SK-N-SH treated with all-trans-retinoic acid at 6 μM for 48 hours (cell line): ENCODE measurements at regions not wholly inside any gene's neighbourhood (a gene's known extent, or its start where the extent isn't known, plus 50 kb on each side); places are given as distances from the start of the nearest gene placed in this dataset.

Experiments
- ARNTL ChIP-seq: fragments of 450-650 bp; formaldehyde crosslinking; IDR thresholded peaks from 2 replicates; pipeline ENCODE4 v1.5.0; 2020; ENCODE audit warnings: low read depth, mild to moderate bottlenecking, moderate library complexity, borderline replicate concordance
- CSDC2 ChIP-seq: fragments of 250-450 bp; sonication (Bioruptor Pico); IDR thresholded peaks from 2 replicates; pipeline ENCODE4 v1.5.0; 2020; ENCODE audit warnings: mild to moderate bottlenecking, moderate library complexity
- ISL1 ChIP-seq: fragments of 250-450 bp; sonication (Bioruptor Pico); IDR thresholded peaks from 2 replicates; pipeline ENCODE4 v2.1.2; 2022; ENCODE audit warnings: mild to moderate bottlenecking, moderate library complexity
- RARB ChIP-seq: fragments of 250-450 bp; sonication (Bioruptor Pico); IDR thresholded peaks from 2 replicates; pipeline ENCODE4 v1.8.0; 2021; ENCODE audit warnings: mild to moderate bottlenecking, moderate library complexity
- SNAI2 ChIP-seq: fragments of 250-450 bp; sonication (Bioruptor Pico); IDR thresholded peaks from 2 replicates; pipeline ENCODE4 v1.5.0; 2020; ENCODE audit warnings: mild to moderate bottlenecking, moderate library complexity
- TOX ChIP-seq: fragments of 250-450 bp; sonication (Bioruptor Pico); IDR thresholded peaks from 2 replicates; pipeline ENCODE4 v1.8.0; 2021; ENCODE audit warnings: mild to moderate bottlenecking, moderate library complexity, borderline replicate concordance
- ZFP30 ChIP-seq: fragments of 450-650 bp; formaldehyde crosslinking; IDR thresholded peaks from 2 replicates; pipeline ENCODE4 v1.5.0; 2022; ENCODE audit warnings: mild to moderate bottlenecking, moderate library complexity
- TF ChIP-seq, protein P1 (sequence below): fragments of 250-450 bp; sonication (Bioruptor Pico); IDR thresholded peaks from 2 replicates; pipeline ENCODE4 v1.8.0; 2021; ENCODE audit warnings: low read depth, mild to moderate bottlenecking, moderate library complexity, borderline replicate concordance

DNA sequence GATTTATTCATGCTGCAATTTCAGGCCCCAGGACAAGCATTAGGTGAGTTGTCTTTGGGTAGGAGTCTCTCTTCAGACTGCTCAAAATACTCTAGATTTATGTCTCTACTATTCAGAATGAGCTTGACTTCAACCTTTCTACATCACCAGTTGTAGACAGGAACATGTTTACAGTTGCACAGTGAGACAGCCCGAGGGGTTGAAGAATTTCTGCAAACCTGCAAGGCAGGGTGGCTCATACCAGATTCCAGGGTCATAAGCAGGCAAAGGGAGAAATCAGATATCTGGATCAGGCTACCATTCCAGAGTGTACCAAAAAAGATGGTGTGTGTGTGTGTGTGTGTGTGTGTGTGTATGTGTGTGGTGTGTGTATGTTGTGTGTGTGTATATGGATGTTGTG is 112.4 kb downstream of the SPP2 start:
- no peak for TF ChIP-seq SNAI2 (CRISPR knock-in tag)
- no peak for TF ChIP-seq RARB (CRISPR knock-in tag)
- no peak for TF ChIP-seq ZFP30 (CRISPR knock-in tag)
- TF ChIP-seq ISL1 = no peak
- no peak for TF ChIP-seq CSDC2 (CRISPR knock-in tag)
- no peak for TF ChIP-seq ARNTL (CRISPR knock-in tag)
- TF ChIP-seq, protein P1, sequence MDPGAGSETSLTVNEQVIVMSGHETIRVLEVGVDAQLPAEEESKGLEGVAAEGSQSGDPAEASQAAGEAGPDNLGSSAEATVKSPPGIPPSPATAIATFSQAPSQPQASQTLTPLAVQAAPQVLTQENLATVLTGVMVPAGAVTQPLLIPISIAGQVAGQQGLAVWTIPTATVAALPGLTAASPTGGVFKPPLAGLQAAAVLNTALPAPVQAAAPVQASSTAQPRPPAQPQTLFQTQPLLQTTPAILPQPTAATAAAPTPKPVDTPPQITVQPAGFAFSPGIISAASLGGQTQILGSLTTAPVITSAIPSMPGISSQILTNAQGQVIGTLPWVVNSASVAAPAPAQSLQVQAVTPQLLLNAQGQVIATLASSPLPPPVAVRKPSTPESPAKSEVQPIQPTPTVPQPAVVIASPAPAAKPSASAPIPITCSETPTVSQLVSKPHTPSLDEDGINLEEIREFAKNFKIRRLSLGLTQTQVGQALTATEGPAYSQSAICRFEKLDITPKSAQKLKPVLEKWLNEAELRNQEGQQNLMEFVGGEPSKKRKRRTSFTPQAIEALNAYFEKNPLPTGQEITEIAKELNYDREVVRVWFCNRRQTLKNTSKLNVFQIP = no peak
- no peak for TF ChIP-seq TOX (CRISPR knock-in tag)
